Rectal smooth muscle tissue (tissue), 1 donor: ENCODE measurements at regions not wholly inside any gene's neighbourhood (a gene's known extent, or its start where the extent isn't known, plus 50 kb on each side); places are given as distances from the start of the nearest gene placed in this dataset.

Experiments used
- H3K27ac ChIP-seq: one replicate; pipeline ENCODE4 v1.7.0; 2013; ENCODE audit warnings: low read depth, low read length, inconsistent platforms
- H3K27me3 ChIP-seq: one replicate; pipeline ENCODE4 v1.7.0; 2013; ENCODE audit warnings: low read length; ENCODE audit not compliant: control insufficient read depth, insufficient read depth
- H3K36me3 ChIP-seq: one replicate; pipeline ENCODE4 v1.7.0; 2013; ENCODE audit warnings: low read length; ENCODE audit not compliant: control insufficient read depth, insufficient read depth
- H3K4me1 ChIP-seq: one replicate; pipeline ENCODE4 v1.7.0; 2013; ENCODE audit warnings: low read length; ENCODE audit not compliant: control insufficient read depth, insufficient read depth
- H3K4me3 ChIP-seq: one replicate; pipeline ENCODE4 v1.7.0; 2013; ENCODE audit warnings: low read length
- H3K9ac ChIP-seq: one replicate; pipeline ENCODE4 v1.7.0; 2013; ENCODE audit warnings: low read length

DNA sequence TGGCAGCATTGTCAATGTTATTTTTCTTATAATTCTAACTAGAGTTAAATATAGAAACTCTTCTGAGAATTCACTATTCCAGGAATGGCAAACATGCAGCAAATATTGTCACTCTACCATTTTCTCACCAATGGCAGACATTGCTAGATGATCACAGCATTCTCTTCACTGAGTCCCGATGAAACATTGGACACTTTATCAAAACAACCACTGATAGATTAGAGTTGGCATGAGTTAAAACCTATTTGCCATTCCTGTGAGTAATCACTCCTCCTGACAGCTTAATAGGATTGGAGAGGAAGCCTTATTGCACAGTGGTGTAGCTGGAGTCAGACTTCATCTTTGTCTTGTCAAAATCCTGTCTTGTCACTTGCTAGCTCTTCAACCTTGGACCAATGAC is 163.9 kb upstream of the THUMPD2 start:
- no peak overlapping the region for H3K27ac ChIP-seq
- H3K27me3 ChIP-seq: no peaks in the 10 kb centered on the region
- H3K4me3 ChIP-seq: no peak overlapping the region
- H3K9ac ChIP-seq: no peak overlapping the region
- no peaks in the 10 kb centered on the region for H3K4me1 ChIP-seq
- no peaks in the 10 kb centered on the region for H3K36me3 ChIP-seq

GRCh38 chr2:39938035-39938835 is 159.2 kb upstream of the THUMPD2 start:
- H3K27me3 ChIP-seq: no peaks in the 10 kb centered on the region
- H3K9ac ChIP-seq: no peak overlapping the region
- H3K27ac ChIP-seq: no peak overlapping the region
- no peaks in the 10 kb centered on the region for H3K36me3 ChIP-seq
- H3K4me3 ChIP-seq: no peak overlapping the region
- H3K4me1 ChIP-seq: peaks cover 1% of the 10 kb centered on the region

DNA sequence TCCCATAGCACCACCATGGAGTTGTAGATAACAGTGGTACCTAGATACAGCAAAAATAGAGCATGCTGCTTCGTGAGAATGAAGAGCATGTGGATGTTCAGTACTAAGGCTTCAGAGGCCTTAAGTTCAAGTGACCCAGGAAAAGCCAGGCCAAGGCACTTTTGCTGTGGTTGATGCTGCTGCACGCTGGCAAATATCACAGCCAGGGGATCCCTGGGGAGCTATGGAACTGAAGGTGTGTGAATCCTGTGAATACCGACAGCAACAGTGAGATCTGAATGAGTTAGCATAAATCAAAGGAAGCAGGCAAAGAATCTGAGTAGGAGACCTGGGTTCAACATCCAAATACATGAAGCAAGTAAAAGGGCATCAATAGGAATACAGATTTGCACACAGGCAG is 158.6 kb upstream of the THUMPD2 start:
- H3K27me3 ChIP-seq: no peaks in the 10 kb centered on the region

DNA sequence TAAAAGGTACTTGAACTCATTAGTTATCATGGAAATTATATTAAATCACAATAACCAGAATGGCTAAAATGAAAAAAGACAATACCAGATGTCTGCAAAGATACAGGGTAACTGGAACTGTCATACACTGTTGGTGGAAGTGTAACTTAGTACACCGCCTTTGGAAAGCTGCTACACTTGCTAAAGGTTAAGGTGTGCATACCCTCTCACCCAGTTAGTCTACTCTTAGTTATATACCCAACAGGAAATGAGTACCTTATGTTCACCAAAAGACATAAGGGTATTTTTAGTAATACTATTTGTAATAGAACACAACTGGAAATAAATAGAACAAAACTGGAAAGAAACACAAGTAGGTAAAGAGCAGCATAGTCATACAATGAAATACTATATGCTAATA is 155.8 kb upstream of the THUMPD2 start:
- H3K36me3 ChIP-seq: no peaks in the 10 kb centered on the region
- H3K4me1 ChIP-seq: peaks cover 4% of the 10 kb centered on the region
- H3K4me3 ChIP-seq: no peak overlapping the region
- H3K27me3 ChIP-seq: no peaks in the 10 kb centered on the region
- no peak overlapping the region for H3K9ac ChIP-seq
- no peak overlapping the region for H3K27ac ChIP-seq

More for the DNA sequence above, 158.6 kb upstream of the THUMPD2 start:
- Histone ChIP-seq H3K4me3 (no peak overlapping the region), H3K4me1 (peaks cover 4% of the 10 kb centered on the region), H3K27ac (no peak overlapping the region), H3K36me3 (no peaks in the 10 kb centered on the region), H3K9ac (no peak overlapping the region)

DNA sequence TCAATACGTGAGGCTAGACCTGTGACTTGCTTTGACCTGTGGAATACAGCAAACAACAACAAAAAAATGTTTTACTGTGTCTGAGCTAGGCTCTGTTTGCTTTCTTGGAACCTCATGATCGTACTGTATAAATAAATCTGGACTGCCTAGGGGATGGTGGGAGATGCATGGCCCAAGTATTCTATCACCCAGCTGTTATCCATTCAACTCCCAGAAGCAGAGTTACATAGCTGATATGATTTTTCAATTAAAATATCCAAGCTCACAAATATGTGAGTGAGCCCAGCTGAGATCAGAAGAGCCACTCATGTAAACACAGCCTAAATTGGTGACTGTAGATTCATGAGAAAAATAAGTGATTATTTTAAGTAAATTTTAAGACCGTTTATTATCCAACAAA is 154.1 kb upstream of the THUMPD2 start:
- Histone ChIP-seq H3K4me1 (peaks cover 4% of the 10 kb centered on the region), H3K36me3 (no peaks in the 10 kb centered on the region), H3K27me3 (no peaks in the 10 kb centered on the region), H3K27ac (no peak overlapping the region), H3K4me3 (no peak overlapping the region), H3K9ac (no peak overlapping the region)

- H3K27me3 ChIP-seq: no peaks in the 10 kb centered on the region
- no peak overlapping the region for H3K27ac ChIP-seq
These were observed 153.1 kb upstream of the THUMPD2 start for GRCh38 chr2:39932198-39932597.

GRCh38 chr2:39930175-39930917 is 151.3 kb upstream of the THUMPD2 start:
- H3K36me3 ChIP-seq: no peaks in the 10 kb centered on the region
- no peaks in the 10 kb centered on the region for H3K27me3 ChIP-seq
- no peak overlapping the region for H3K27ac ChIP-seq
- H3K4me3 ChIP-seq: no peak overlapping the region
- H3K9ac ChIP-seq: no peak overlapping the region
- H3K4me1 ChIP-seq: peaks cover 4% of the 10 kb centered on the region

More at GRCh38 chr2:39932198-39932597, 153.1 kb upstream of the THUMPD2 start:
- no peak overlapping the region for H3K9ac ChIP-seq
- no peaks in the 10 kb centered on the region for H3K36me3 ChIP-seq
- peaks cover 4% of the 10 kb centered on the region for H3K4me1 ChIP-seq
- H3K4me3 ChIP-seq: no peak overlapping the region

DNA sequence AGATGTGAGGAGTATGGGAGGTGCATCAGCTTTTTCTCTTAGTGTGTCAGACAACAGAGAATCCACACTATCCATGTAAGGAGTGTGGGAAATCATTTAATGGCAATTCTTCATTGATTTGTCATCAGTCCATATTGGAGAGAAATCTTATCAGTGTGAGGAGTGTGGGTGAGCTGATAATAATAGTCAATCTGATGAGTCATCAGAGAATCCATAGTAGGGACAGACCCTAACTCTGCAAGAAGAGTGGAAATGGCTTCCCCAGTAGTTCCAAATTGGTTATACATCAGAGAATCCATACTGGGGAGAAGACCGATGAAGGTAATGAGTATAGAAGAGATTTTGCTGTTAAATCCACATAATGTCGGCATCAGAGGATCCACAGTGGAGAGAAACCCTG is 150.5 kb upstream of the THUMPD2 start:
- Histone ChIP-seq H3K36me3 (no peaks in the 10 kb centered on the region), H3K4me3 (no peak overlapping the region), H3K4me1 (peaks cover 4% of the 10 kb centered on the region), H3K27me3 (no peaks in the 10 kb centered on the region), H3K27ac (no peak overlapping the region), H3K9ac (no peak overlapping the region)

DNA sequence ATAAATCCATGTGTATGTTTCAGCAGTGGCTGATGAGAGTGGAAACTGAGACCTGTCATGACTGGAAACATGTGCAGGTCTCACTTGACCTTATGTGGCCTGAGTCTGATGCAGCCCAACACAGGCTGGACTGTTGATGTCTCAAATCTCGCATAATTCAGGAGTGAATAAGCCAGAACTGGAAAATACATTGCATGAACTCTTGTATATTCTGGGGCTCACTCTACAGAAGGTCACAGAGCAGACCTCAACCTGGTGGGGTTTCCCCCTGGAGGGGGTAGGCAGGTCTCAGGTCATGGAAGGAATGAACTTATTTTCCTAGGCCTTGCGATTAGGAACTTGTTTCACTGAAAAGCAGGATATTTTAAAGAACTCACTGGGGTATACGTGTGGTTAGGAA is 146.3 kb upstream of the THUMPD2 start:
- no peaks in the 10 kb centered on the region for H3K36me3 ChIP-seq
- no peak overlapping the region for H3K9ac ChIP-seq
- H3K27me3 ChIP-seq: no peaks in the 10 kb centered on the region
- no peak overlapping the region for H3K27ac ChIP-seq
- no peak overlapping the region for H3K4me3 ChIP-seq
- peaks cover 2% of the 10 kb centered on the region for H3K4me1 ChIP-seq

DNA sequence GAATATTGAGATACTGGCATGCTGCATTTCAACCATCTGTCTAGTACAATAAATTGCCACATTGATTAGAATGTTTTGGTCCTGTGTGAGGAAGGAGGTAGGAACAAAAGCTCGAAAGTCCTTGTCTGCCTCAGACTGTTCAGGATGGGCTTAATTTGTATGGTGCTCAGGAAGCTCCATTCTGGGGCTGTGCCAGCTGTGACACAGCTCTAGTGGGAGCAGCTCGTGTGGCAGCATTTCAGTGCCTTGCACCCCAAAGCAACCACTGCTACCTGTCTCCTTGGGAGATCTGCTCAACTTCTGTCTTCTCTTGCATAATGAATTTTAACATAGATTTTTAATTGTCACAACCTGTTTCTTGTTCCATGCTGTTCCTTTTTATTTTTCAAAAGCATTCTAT is 144.4 kb upstream of the THUMPD2 start:
- Histone ChIP-seq H3K27me3 (no peaks in the 10 kb centered on the region), H3K27ac (no peak overlapping the region), H3K4me1 (peaks cover 2% of the 10 kb centered on the region), H3K9ac (no peak overlapping the region), H3K4me3 (no peak overlapping the region), H3K36me3 (no peaks in the 10 kb centered on the region)

DNA sequence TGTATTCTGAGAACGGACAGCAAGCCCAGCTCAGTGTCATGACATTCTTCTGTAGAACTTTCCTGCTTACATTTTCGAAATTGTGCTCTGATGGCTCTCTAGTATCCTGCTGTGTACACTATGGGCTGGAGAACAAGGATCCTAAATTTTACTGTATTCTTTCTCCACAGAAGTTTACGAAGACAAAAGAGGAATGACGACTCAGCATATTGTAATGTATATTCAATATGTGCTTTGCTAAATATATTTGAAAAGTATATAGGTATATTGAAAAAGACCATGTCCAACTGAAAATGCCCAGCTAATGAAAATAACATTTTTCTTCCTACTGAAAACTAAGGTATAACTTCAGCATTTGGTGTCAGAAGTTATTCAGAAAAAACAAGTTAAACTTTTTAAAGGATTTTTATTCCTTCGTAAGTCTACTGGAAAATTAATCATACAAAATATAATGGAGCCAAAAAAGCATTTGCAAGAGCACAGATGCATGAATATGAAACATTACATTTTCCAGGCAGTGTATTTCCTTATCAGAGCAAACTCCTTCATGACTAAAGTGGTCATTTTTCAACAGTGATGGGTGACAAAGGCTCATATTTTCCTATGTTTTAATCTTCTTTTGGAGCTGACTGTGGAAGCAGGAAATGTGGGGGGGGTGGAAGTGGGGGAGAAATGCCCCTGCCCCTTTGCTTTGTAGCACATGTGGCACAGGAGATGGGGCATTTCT is 143.8 kb upstream of the THUMPD2 start:
- no peak overlapping the region for H3K27ac ChIP-seq
- H3K27me3 ChIP-seq: no peaks in the 10 kb centered on the region
- H3K4me1 ChIP-seq: peaks cover 2% of the 10 kb centered on the region
- H3K9ac ChIP-seq: no peak overlapping the region
- no peaks in the 10 kb centered on the region for H3K36me3 ChIP-seq
- no peak overlapping the region for H3K4me3 ChIP-seq

DNA sequence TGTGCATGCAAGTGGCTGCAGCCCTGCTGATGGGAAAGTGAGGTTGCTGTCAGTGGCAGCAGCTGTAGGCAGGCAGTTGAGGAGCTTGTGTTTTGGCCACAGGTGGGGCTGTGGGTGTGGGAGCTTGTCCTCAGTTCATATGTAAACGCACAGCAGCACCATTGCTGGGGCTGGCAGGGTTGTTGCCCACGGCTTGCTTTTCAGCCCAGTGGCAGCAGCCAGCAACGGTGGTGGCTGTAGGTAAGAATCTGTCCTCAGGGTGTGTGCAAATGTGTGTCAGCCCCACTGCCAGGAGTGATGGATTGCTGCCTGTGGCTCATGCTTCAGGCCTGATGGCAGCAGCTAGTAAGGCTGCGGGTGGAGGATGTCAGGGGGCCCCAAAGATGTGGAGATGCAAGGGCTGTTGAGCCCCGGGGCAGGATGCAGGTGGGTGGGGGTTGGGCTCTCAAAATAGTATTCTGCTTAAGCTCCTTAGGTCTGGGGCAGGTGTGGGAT is 141.3 kb upstream of the THUMPD2 start:
- no peak overlapping the region for H3K9ac ChIP-seq
- H3K36me3 ChIP-seq: no peaks in the 10 kb centered on the region
- H3K27me3 ChIP-seq: no peaks in the 10 kb centered on the region
- no peak overlapping the region for H3K27ac ChIP-seq
- H3K4me1 ChIP-seq: peaks cover 2% of the 10 kb centered on the region
- no peak overlapping the region for H3K4me3 ChIP-seq
